ENCODE measurements at regions not wholly inside any gene's neighbourhood (a gene's known extent, or its start where the extent isn't known, plus 50 kb on each side); places are given as distances from the start of the nearest gene placed in this dataset.

DNA sequence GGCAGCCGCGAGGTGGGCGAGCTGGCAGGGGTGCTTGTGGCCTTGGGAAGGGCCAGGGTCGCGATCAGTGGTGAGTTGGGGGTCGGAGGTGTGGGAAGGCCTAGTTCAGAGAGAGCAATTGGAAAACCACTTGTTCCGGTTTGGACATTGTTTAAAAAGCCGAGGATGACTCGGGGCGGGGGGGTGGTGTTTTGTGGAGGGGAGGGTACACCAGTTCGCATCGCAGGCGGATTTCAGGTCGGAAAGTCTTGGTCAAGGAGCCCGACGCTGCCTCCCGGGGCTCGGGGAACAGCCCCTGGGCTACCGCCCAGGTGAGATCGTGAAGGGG, 66.4 kb downstream of the KPNA2 start (continued):
- TF ChIP-seq, protein P1, sequence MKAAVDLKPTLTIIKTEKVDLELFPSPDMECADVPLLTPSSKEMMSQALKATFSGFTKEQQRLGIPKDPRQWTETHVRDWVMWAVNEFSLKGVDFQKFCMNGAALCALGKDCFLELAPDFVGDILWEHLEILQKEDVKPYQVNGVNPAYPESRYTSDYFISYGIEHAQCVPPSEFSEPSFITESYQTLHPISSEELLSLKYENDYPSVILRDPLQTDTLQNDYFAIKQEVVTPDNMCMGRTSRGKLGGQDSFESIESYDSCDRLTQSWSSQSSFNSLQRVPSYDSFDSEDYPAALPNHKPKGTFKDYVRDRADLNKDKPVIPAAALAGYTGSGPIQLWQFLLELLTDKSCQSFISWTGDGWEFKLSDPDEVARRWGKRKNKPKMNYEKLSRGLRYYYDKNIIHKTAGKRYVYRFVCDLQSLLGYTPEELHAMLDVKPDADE (CRISPR knock-in tag; IDR thresholded peaks at IDR 0.05) = no peak
- TF ChIP-seq, protein P2, sequence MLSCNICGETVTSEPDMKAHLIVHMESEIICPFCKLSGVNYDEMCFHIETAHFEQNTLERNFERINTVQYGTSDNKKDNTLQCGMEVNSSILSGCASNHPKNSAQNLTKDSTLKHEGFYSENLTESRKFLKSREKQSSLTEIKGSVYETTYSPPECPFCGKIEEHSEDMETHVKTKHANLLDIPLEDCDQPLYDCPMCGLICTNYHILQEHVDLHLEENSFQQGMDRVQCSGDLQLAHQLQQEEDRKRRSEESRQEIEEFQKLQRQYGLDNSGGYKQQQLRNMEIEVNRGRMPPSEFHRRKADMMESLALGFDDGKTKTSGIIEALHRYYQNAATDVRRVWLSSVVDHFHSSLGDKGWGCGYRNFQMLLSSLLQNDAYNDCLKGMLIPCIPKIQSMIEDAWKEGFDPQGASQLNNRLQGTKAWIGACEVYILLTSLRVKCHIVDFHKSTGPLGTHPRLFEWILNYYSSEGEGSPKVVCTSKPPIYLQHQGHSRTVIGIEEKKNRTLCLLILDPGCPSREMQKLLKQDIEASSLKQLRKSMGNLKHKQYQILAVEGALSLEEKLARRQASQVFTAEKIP (CRISPR knock-in tag; IDR thresholded peaks at IDR 0.05; ENCODE audit: borderline replicate concordance) = no peak
- TF ChIP-seq, protein P3, sequence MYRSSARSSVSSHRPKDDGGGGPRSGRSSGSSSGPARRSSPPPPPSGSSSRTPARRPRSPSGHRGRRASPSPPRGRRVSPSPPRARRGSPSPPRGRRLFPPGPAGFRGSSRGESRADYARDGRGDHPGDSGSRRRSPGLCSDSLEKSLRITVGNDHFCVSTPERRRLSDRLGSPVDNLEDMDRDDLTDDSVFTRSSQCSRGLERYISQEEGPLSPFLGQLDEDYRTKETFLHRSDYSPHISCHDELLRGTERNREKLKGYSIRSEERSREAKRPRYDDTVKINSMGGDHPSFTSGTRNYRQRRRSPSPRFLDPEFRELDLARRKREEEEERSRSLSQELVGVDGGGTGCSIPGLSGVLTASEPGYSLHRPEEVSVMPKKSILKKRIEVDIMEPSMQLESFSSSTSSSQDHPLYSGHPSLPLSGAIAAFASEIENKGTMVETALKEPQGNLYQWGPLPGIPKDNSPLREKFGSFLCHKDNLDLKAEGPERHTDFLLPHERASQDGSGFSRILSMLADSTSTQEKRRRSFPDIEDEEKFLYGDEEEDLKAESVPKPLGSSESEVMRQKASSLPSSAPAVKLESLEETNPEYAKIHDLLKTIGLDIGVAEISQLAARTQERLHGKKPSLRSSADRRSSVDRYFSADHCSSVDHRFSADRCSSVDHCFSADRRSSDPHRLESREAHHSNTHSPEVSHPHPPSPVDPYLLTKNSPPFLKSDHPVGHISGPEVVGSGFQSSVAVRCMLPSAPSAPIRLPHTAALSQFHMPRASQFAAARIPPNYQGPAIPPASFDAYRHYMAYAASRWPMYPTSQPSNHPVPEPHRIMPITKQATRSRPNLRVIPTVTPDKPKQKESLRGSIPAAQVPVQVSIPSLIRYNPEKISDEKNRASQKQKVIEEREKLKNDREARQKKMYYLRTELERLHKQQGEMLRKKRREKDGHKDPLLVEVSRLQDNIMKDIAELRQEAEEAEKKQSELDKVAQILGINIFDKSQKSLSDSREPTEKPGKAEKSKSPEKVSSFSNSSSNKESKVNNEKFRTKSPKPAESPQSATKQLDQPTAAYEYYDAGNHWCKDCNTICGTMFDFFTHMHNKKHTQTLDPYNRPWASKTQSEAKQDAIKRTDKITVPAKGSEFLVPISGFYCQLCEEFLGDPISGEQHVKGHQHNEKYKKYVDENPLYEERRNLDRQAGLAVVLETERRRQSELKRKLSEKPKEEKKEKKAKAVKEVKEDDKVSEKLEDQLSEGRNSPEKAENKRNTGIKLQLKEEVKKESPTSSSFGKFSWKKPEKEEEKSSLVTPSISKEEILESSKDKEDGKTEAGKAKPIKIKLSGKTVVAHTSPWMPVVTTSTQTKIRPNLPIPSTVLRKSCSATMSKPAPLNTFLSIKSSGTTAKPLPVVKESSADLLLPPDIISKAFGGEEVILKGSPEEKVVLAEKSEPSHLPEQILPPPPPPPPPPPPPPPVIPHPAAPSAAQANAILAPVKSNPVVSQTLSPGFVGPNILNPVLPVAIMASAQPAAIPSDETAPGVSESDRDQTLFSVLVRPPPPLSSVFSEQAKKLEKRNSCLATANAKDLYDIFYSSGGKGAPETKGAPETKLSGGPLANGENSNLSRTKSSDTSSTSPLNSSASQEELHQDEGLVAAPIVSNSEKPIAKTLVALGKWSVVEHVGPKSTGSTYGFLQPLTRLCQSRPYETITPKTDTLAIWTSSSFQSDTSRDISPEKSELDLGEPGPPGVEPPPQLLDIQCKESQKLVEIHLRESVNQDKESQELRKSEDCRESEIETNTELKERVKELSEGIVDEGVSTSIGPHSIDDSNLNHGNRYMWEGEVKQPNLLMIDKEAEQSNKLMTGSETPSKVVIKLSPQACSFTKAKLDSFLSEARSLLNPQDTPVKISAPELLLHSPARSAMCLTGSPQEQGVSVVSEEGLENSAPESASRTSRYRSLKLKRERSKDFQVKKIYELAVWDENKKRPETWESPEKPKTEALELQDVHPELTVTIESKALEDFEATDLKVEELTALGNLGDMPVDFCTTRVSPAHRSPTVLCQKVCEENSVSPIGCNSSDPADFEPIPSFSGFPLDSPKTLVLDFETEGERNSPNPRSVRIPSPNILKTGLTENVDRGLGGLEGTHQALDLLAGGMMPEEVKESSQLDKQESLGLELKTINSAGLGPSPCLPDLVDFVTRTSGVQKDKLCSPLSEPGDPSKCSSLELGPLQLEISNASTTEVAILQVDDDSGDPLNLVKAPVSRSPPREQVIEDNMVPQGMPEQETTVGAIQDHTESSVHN (CRISPR knock-in tag; IDR thresholded peaks at IDR 0.05) = no peak
- TF ChIP-seq CREM (IDR thresholded peaks at IDR 0.05) (no peak), CREM (CRISPR knock-in tag; IDR thresholded peaks at IDR 0.05) (no peak), ZNF709 (CRISPR knock-in tag; IDR thresholded peaks at IDR 0.05) (no peak), ZNF629 (CRISPR knock-in tag; conservative IDR thresholded peaks at IDR 0.05) (no peak)
- TF ChIP-seq, protein P4, sequence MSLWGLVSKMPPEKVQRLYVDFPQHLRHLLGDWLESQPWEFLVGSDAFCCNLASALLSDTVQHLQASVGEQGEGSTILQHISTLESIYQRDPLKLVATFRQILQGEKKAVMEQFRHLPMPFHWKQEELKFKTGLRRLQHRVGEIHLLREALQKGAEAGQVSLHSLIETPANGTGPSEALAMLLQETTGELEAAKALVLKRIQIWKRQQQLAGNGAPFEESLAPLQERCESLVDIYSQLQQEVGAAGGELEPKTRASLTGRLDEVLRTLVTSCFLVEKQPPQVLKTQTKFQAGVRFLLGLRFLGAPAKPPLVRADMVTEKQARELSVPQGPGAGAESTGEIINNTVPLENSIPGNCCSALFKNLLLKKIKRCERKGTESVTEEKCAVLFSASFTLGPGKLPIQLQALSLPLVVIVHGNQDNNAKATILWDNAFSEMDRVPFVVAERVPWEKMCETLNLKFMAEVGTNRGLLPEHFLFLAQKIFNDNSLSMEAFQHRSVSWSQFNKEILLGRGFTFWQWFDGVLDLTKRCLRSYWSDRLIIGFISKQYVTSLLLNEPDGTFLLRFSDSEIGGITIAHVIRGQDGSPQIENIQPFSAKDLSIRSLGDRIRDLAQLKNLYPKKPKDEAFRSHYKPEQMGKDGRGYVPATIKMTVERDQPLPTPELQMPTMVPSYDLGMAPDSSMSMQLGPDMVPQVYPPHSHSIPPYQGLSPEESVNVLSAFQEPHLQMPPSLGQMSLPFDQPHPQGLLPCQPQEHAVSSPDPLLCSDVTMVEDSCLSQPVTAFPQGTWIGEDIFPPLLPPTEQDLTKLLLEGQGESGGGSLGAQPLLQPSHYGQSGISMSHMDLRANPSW (CRISPR knock-in tag; IDR thresholded peaks at IDR 0.05; ENCODE audit: borderline replicate concordance) = no peak
- TF ChIP-seq, protein P5, sequence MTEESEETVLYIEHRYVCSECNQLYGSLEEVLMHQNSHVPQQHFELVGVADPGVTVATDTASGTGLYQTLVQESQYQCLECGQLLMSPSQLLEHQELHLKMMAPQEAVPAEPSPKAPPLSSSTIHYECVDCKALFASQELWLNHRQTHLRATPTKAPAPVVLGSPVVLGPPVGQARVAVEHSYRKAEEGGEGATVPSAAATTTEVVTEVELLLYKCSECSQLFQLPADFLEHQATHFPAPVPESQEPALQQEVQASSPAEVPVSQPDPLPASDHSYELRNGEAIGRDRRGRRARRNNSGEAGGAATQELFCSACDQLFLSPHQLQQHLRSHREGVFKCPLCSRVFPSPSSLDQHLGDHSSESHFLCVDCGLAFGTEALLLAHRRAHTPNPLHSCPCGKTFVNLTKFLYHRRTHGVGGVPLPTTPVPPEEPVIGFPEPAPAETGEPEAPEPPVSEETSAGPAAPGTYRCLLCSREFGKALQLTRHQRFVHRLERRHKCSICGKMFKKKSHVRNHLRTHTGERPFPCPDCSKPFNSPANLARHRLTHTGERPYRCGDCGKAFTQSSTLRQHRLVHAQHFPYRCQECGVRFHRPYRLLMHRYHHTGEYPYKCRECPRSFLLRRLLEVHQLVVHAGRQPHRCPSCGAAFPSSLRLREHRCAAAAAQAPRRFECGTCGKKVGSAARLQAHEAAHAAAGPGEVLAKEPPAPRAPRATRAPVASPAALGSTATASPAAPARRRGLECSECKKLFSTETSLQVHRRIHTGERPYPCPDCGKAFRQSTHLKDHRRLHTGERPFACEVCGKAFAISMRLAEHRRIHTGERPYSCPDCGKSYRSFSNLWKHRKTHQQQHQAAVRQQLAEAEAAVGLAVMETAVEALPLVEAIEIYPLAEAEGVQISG (CRISPR knock-in tag; IDR thresholded peaks at IDR 0.05) = no peak
- TF ChIP-seq, protein P6, sequence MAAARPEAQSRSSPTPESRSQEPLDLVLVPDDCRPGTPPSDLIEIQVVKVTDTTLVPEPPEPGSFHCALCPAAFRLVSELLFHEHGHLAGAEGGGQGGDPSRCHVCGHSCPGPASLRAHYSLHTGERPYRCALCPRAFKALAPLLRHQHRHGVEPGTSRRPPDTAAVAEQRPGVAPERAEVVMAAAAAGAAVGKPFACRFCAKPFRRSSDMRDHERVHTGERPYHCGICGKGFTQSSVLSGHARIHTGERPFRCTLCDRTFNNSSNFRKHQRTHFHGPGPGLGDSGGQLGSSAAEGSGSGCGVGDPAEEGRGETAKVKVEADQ (CRISPR knock-in tag; IDR thresholded peaks at IDR 0.05; ENCODE audit: borderline replicate concordance) = peak; percentile 23; the same call in 1 of the 2 replicates

Data from HepG2 (cell line).